Neural progenitor cell (in vitro differentiated cells): ENCODE measurements at regions not wholly inside any gene's neighbourhood (a gene's known extent, or its start where the extent isn't known, plus 50 kb on each side); places are given as distances from the start of the nearest gene placed in this dataset.
"Not testable (repeated sequence)": the region's sequence is repeated elsewhere in the genome, so short reads cannot be mapped to it uniquely, and the experiment has no call there.

Experiments used
- DNase-seq: peaks from one replicate; pipeline ENCODE4 v3.0.0-alpha.2; 2016; ENCODE audit warnings: low spot score
- H2AFZ ChIP-seq: fragments of 200-600 bp; sonication (generic); replicated peaks from 2 replicates; pipeline ENCODE4 v1.6.1; 2016; ENCODE audit warnings: antibody characterized with exemption
- H3F3A ChIP-seq: fragments of 200-600 bp; sonication (generic); 2 replicates; pipeline ENCODE4 v1.6.1; 2016; ENCODE audit warnings: antibody characterized with exemption, low read depth
- H3K27ac ChIP-seq: fragments of 200-600 bp; sonication (generic); 2 replicates; pipeline ENCODE4 v1.5.1; 2016; ENCODE audit warnings: mild to moderate bottlenecking
- H3K27me3 ChIP-seq: fragments of 200-600 bp; sonication (generic); 2 replicates; pipeline ENCODE4 v1.6.1; 2016; ENCODE audit warnings: mild to moderate bottlenecking, moderate library complexity
- H3K36me3 ChIP-seq: fragments of 200-600 bp; sonication (generic); 2 replicates; pipeline ENCODE4 v1.5.1; 2016
- H3K4me1 ChIP-seq: fragments of 200-600 bp; sonication (generic); 2 replicates; pipeline ENCODE4 v1.6.1; 2016; ENCODE audit warnings: mixed run types
- H3K4me2 ChIP-seq: fragments of 200-600 bp; sonication (generic); 2 replicates; pipeline ENCODE4 v1.6.1; 2016
- H3K4me3 ChIP-seq: fragments of 200-600 bp; sonication (generic); 2 replicates; pipeline ENCODE4 v1.5.1; 2016
- H3K79me2 ChIP-seq: fragments of 200-600 bp; sonication (generic); 2 replicates; pipeline ENCODE4 v1.6.1; 2016; ENCODE audit warnings: low read depth
- H3K9ac ChIP-seq: fragments of 200-600 bp; sonication (generic); 2 replicates; pipeline ENCODE4 v1.6.1; 2016
- H3K9me3 ChIP-seq: fragments of 200-600 bp; sonication (generic); 2 replicates; pipeline ENCODE4 v1.5.1; 2016; ENCODE audit warnings: low read depth
- H4K20me1 ChIP-seq: fragments of 200-600 bp; sonication (generic); 2 replicates; pipeline ENCODE4 v1.6.1; 2016; ENCODE audit warnings: low read depth
- H3K27ac Mint-ChIP-seq: 3 replicates; pipeline ENCODE4 v1.8.0; 2021; ENCODE audit warnings: mixed read lengths
- H3K27me3 Mint-ChIP-seq: 2 replicates; pipeline ENCODE4 v1.8.0; 2022; ENCODE audit warnings: low read depth, mild to moderate bottlenecking, inconsistent platforms, moderate library complexity, mixed read lengths; ENCODE audit not compliant: insufficient read depth
- H3K36me3 Mint-ChIP-seq: 3 replicates; pipeline ENCODE4 v1.8.0; 2021; ENCODE audit warnings: mixed read lengths
- H3K4me1 Mint-ChIP-seq: 3 replicates; pipeline ENCODE4 v1.8.0; 2021; ENCODE audit warnings: mixed read lengths
- H3K4me3 Mint-ChIP-seq: 3 replicates; pipeline ENCODE4 v1.8.0; 2021; ENCODE audit warnings: mild to moderate bottlenecking, moderate library complexity, mixed read lengths
- H3K9me3 Mint-ChIP-seq: 3 replicates; pipeline ENCODE4 v1.8.0; 2020; ENCODE audit warnings: mixed read lengths
- EZH2 ChIP-seq: fragments of 200-600 bp; sonication (generic); IDR thresholded peaks from 2 replicates; pipeline ENCODE4 v1.6.1; 2017; ENCODE audit warnings: antibody characterized with exemption, mild to moderate bottlenecking, moderate library complexity
- EZH2phosphoT487 ChIP-seq: fragments of 200-600 bp; sonication (generic); IDR thresholded peaks from 2 replicates; pipeline ENCODE4 v1.6.1; 2017; ENCODE audit warnings: antibody characterized with exemption
- TF ChIP-seq, protein P1 (sequence below): fragments of 200-600 bp; sonication (generic); IDR thresholded peaks from 2 replicates; pipeline ENCODE4 v1.5.1; 2017; ENCODE audit warnings: antibody characterized with exemption, mild to moderate bottlenecking

DNA sequence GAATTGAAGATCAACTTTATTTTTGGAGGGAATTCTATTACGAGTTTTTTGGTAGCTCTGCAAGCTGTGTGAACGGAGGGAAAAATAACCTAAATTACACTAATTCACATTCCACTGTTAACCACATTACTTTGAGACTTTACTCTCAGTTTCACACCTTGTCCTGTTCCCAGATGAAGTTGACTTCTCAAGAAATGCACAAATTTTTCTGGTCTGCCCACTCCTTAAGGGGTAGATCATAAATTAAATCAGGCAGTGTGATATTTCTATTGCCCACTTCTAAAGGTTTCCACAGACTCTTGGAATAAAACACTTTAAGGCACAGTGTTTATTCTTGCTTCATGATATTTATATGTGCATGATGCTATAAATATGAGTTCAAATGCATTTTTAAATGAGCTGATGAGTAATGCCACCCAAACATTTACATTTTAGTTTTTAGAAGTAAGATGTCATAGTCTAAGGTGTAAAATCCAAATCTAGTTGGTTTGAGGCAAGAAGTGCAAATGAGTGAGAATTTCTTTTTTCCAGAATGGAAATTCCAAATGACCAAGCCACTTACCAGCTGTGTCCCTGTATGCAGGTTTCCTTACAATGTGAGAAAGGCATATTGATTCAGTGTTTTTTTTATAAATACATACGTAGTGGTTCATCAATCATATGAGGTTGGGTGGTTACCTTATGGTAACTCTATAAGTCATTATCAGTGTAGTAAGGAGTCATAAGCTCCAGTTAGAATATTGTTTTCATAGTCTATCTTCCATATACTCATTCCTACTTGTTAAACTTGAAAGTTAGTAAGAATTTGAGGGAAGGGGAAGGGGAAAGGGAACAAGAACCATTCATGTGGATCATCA is 437.7 kb upstream of the MEF2C start:
- Mint-ChIP-seq H3K27ac (no peak overlapping the region), H3K27me3 (no peaks in the 10 kb centered on the region), H3K4me3 (no peak overlapping the region), H3K36me3 (no peaks in the 10 kb centered on the region), H3K4me1 (no peaks in the 10 kb centered on the region), H3K9me3 (no peaks in the 10 kb centered on the region)
- Histone ChIP-seq H3F3A (no peaks in the 10 kb centered on the region), H3K36me3 (no peaks in the 10 kb centered on the region), H2AFZ (no peak overlapping the region), H3K4me2 (no peak overlapping the region), H4K20me1 (no peaks in the 10 kb centered on the region), H3K27ac (no peak overlapping the region), H3K9ac (no peak overlapping the region), H3K9me3 (no peaks in the 10 kb centered on the region), H3K4me3 (no peak overlapping the region), H3K27me3 (no peaks in the 10 kb centered on the region), H3K79me2 (no peaks in the 10 kb centered on the region), H3K4me1 (no peaks in the 10 kb centered on the region)
- no peak for DNase-seq
- TF ChIP-seq EZH2phosphoT487, result no peak
- no peak for TF ChIP-seq EZH2
- TF ChIP-seq, protein P1, sequence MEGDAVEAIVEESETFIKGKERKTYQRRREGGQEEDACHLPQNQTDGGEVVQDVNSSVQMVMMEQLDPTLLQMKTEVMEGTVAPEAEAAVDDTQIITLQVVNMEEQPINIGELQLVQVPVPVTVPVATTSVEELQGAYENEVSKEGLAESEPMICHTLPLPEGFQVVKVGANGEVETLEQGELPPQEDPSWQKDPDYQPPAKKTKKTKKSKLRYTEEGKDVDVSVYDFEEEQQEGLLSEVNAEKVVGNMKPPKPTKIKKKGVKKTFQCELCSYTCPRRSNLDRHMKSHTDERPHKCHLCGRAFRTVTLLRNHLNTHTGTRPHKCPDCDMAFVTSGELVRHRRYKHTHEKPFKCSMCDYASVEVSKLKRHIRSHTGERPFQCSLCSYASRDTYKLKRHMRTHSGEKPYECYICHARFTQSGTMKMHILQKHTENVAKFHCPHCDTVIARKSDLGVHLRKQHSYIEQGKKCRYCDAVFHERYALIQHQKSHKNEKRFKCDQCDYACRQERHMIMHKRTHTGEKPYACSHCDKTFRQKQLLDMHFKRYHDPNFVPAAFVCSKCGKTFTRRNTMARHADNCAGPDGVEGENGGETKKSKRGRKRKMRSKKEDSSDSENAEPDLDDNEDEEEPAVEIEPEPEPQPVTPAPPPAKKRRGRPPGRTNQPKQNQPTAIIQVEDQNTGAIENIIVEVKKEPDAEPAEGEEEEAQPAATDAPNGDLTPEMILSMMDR, result no peak

DNA sequence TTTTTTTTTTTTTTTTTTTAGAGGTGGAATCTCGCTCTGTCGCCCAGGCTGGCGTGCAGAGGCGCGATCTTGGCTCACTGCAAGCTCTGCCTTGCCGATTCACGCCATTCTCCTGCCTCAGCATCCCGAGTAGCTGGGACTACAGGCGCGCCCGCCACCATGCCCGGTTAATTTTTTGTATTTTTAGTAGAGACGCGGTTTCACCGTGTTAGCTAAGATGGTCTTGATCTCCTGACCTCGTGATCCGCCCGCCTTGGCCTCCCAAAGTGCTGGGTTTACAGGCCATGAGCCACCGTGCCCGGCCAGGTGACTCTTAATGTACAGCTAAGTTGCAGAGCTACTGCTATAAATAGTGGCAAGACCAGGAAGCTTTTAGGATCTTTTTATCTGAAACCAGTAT is 434.9 kb upstream of the MEF2C start:
- not testable (repeated sequence) for H3F3A ChIP-seq, H3K27ac Mint-ChIP-seq, H3K4me3 Mint-ChIP-seq, H3K27ac ChIP-seq, H3K27me3 Mint-ChIP-seq, H3K36me3 Mint-ChIP-seq, H3K27me3 ChIP-seq, H3K4me1 ChIP-seq, H3K79me2 ChIP-seq, H3K36me3 ChIP-seq, DNase-seq, H3K4me2 ChIP-seq, H3K4me3 ChIP-seq, H3K9ac ChIP-seq, H3K9me3 ChIP-seq, H4K20me1 ChIP-seq, H2AFZ ChIP-seq, H3K9me3 Mint-ChIP-seq
- peaks cover 10% of the 10 kb centered on the region for H3K4me1 Mint-ChIP-seq

DNA sequence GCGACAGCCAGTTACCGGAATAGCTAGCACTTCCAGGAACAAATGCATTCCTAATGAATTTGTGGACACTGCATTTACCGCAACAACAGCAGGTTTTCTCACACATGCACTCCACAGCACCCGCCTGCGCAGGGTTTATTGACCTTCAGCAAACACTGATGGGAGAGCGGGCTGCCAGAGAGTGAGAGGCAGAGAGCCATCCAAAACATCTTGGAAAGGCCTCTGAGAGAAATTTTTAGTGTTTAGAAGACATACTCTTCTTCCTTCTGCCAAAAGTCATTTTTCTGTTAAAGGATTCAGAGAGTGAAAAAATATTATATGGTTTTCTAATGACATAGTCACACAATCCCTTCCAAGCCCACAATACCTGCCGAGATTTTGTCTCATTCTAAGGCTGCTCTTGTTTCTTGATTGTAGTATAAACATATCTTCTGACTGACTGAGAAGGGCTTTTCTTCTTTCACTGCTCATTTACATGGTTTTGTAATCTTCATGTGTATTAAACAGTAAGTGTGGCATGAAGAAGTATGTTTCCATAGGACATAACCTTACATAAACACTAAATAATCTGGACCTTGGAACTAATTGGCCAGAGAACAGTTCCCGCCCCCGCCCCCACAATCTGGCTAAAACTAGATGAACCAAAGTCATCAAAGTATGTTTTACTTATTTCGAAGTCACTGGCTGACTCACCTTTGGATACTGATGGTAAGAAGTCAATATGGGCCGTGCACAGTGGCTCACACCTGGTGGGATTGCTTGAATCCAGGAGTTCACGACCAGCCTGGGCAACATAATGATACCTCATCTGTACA is 432.5 kb upstream of the MEF2C start:
- Mint-ChIP-seq H3K27me3 (no peaks in the 10 kb centered on the region), H3K9me3 (no peaks in the 10 kb centered on the region), H3K4me1 (peaks cover 10% of the 10 kb centered on the region), H3K4me3 (no peak overlapping the region), H3K27ac (no peak overlapping the region), H3K36me3 (no peaks in the 10 kb centered on the region)
- H3K9me3 ChIP-seq, result no peaks in the 10 kb centered on the region
- no peak overlapping the region for H2AFZ ChIP-seq
- TF ChIP-seq EZH2 (no peak), EZH2phosphoT487 (no peak)
- TF ChIP-seq, protein P1, result no peak
- H3K4me3 ChIP-seq, result no peak overlapping the region
- H3K4me2 ChIP-seq, result no peak overlapping the region
- H3F3A ChIP-seq, result no peaks in the 10 kb centered on the region
- H3K36me3 ChIP-seq, result no peaks in the 10 kb centered on the region
- no peak overlapping the region for H3K27ac ChIP-seq
- no peaks in the 10 kb centered on the region for H4K20me1 ChIP-seq
- no peak overlapping the region for H3K9ac ChIP-seq
- no peak for DNase-seq
- H3K27me3 ChIP-seq, result no peaks in the 10 kb centered on the region
- no peaks in the 10 kb centered on the region for H3K4me1 ChIP-seq
- no peaks in the 10 kb centered on the region for H3K79me2 ChIP-seq
